ENCODE measurements at regions not wholly inside any gene's neighbourhood (a gene's known extent, or its start where the extent isn't known, plus 50 kb on each side); places are given as distances from the start of the nearest gene placed in this dataset.

GRCh38 chr2:150222942-150223341 is 264.5 kb downstream of the RND3 start:
- TF ChIP-seq CTCF (IDR thresholded peaks at IDR 0.05 in 8 of 11, conservative IDR thresholded peaks at IDR 0.05 in 3 of 11) (no peak), POLR2A (IDR thresholded peaks at IDR 0.05) (no peak)

Data from spleen (tissue), 7 donors.